ENCODE measurements at regions not wholly inside any gene's neighbourhood (a gene's known extent, or its start where the extent isn't known, plus 50 kb on each side); places are given as distances from the start of the nearest gene placed in this dataset.

DNA sequence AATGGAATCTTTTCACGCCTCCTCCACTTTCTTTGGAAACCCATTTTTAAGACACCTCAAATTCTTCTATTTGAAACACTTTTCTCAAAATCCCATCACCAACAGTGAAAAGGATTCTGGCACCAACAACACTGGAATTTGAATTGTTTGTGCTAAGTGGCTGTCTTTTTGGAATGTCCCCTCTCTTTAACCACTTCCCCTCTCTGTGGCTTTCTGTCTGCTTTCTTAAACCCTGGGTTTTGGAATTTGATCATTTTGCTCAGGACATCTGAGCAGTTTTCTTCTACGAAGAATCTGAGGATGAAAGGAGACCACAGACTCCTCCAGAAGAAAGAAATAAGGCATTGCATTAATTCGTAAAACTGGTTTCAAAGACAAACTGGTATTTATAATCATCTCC is 89.0 kb downstream of the MXRA5 start:
- Histone ChIP-seq H3K9me3 (ENCODE audit: control insufficient read depth in 4 of 4, insufficient read depth in 3 of 4, low read length in 3 of 4) (peaks cover 0 to 2% (median under 1%) of the 10 kb centered on the region in 4 donors), H3K4me1 (ENCODE audit: control insufficient read depth in 5 of 5, insufficient read depth in 5 of 5, low read length in 5 of 5) (no peaks in the 10 kb centered on the region), H3K4me3 (no peak overlapping the region), H3K9ac (ENCODE audit: insufficient read depth in 1 of 2, low read length in 2 of 2) (no peak overlapping the region), H3K27ac (ENCODE audit: low read depth in 1 of 2, low read length in 1 of 2) (no peak overlapping the region), H3K36me3 (ENCODE audit: control insufficient read depth in 4 of 4, insufficient read depth in 4 of 4, low read length in 4 of 4) (no peaks in the 10 kb centered on the region), H3K27me3 (ENCODE audit: control insufficient read depth in 3 of 3, insufficient read depth in 3 of 3, low read length in 2 of 3) (peaks cover 0 to 18% (median 0%) of the 10 kb centered on the region in 3 donors)
- TF ChIP-seq, protein P1, sequence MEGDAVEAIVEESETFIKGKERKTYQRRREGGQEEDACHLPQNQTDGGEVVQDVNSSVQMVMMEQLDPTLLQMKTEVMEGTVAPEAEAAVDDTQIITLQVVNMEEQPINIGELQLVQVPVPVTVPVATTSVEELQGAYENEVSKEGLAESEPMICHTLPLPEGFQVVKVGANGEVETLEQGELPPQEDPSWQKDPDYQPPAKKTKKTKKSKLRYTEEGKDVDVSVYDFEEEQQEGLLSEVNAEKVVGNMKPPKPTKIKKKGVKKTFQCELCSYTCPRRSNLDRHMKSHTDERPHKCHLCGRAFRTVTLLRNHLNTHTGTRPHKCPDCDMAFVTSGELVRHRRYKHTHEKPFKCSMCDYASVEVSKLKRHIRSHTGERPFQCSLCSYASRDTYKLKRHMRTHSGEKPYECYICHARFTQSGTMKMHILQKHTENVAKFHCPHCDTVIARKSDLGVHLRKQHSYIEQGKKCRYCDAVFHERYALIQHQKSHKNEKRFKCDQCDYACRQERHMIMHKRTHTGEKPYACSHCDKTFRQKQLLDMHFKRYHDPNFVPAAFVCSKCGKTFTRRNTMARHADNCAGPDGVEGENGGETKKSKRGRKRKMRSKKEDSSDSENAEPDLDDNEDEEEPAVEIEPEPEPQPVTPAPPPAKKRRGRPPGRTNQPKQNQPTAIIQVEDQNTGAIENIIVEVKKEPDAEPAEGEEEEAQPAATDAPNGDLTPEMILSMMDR (IDR thresholded peaks at IDR 0.05; ENCODE audit: control extremely low read depth, extremely low read depth) = no peak
- 75 to 80% methylated on average over 3 of the region's 3 CpGs for WGBS, 2 donors
- ATAC-seq (ENCODE audit: insufficient read depth, low FRiP score) (no peak), DNase-seq (no peak)

DNA sequence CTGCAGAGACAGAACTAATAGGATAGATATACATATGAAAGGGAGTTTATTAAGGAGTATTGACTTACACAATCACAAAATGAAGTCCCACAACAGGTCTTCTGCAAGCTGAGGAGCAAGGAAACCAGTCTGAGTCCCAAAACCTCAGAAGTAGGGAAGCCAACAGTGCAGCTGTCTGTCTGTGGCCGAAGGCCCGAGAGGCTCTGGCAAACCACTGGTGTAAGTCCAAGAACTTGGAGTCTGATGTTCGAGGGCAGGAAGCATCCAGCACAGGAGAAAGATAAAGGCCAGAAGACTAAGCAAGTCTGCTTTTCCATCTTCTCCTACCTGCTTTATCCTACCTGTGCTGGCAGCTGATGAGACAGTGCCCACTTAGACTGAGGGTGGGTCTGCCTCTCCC is 89.6 kb downstream of the MXRA5 start:
- Histone ChIP-seq H3K9ac (ENCODE audit: insufficient read depth in 1 of 2, low read length in 2 of 2) (no peak overlapping the region), H3K36me3 (ENCODE audit: control insufficient read depth in 4 of 4, insufficient read depth in 4 of 4, low read length in 4 of 4) (no peaks in the 10 kb centered on the region), H3K4me3 (no peak overlapping the region), H3K4me1 (ENCODE audit: control insufficient read depth in 5 of 5, insufficient read depth in 5 of 5, low read length in 5 of 5) (no peaks in the 10 kb centered on the region), H3K27me3 (ENCODE audit: control insufficient read depth in 3 of 3, insufficient read depth in 3 of 3, low read length in 2 of 3) (peaks cover 0 to 18% (median 0%) of the 10 kb centered on the region in 3 donors), H3K27ac (ENCODE audit: low read depth in 1 of 2, low read length in 1 of 2) (no peak overlapping the region), H3K9me3 (ENCODE audit: control insufficient read depth in 4 of 4, insufficient read depth in 3 of 4, low read length in 3 of 4) (peaks cover 0 to 2% (median under 1%) of the 10 kb centered on the region in 4 donors)
- ATAC-seq (ENCODE audit: insufficient read depth, low FRiP score) (no peak), DNase-seq (no peak)
- TF ChIP-seq, protein P1 (IDR thresholded peaks at IDR 0.05; ENCODE audit: control extremely low read depth, extremely low read depth) = no peak
- 79 to 93% methylated on average over 3 of the region's 3 CpGs for WGBS, 2 donors

DNA sequence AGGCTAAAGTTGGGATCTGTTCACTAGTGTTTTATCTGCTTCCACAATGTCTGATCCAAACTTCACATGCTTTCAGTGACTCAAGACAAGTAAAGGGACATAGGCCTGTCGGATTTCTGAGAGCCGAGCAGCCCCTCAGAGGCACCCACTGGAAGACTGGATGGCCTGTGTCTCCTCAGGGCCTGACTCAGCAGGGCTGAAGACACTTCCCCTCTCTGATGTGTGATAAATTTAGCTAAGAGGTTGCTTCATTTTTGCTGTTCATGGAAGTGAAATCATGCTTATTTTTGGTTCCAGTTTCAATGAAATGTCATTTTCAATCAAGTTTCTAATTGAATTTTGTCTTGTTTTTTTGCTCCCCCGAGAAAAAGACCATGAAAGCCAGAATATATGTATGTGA is 93.7 kb downstream of the MXRA5 start:
- DNase-seq (no peak), ATAC-seq (ENCODE audit: insufficient read depth, low FRiP score) (peak; percentile 53)
- no peaks in the 10 kb centered on the region for H3K36me3 ChIP-seq (ENCODE audit: control insufficient read depth in 4 of 4, insufficient read depth in 4 of 4, low read length in 4 of 4)
- H3K9me3 ChIP-seq (ENCODE audit: control insufficient read depth in 4 of 4, insufficient read depth in 3 of 4, low read length in 3 of 4) = no peaks in the 10 kb centered on the region
- no peak overlapping the region for H3K4me3 ChIP-seq
- H3K9ac ChIP-seq (ENCODE audit: insufficient read depth in 1 of 2, low read length in 2 of 2) = no peak overlapping the region
- TF ChIP-seq, protein P1 (IDR thresholded peaks at IDR 0.05; ENCODE audit: control extremely low read depth, extremely low read depth) = no peak
- peak overlapping the region in 1 of 2 donors; percentile 45 for H3K27ac ChIP-seq (ENCODE audit: low read depth in 1 of 2, low read length in 1 of 2)
- H3K27me3 ChIP-seq (ENCODE audit: control insufficient read depth in 3 of 3, insufficient read depth in 3 of 3, low read length in 2 of 3) = peaks cover 0 to 13% (median 0%) of the 10 kb centered on the region in 3 donors
- no peaks in the 10 kb centered on the region for H3K4me1 ChIP-seq (ENCODE audit: control insufficient read depth in 5 of 5, insufficient read depth in 5 of 5, low read length in 5 of 5)
- 64 to 78% methylated on average over 3 of the region's 3 CpGs for WGBS, 2 donors

DNA sequence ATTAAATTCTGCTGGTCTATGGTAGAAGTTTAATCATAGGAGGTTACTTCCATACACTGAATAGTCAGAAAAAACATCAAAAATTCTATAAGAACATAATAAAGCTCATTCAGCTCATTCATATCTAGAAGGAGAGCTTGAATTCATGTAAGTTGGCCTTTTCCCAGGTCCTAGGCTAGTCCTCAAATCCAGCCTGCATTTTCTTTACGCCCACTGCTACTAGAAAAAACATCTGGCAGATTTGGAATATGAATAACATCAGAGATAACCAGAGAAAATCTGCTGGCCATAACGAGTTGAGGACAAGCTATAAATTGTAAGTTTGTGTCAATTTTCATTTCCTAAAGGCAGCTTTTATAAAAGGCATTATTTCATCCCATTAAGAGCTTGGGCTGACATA is 95.5 kb downstream of the MXRA5 start:
- no peak for DNase-seq
- 65 to 67% methylated on average over 2 of the region's 2 CpGs for WGBS, 2 donors
- Histone ChIP-seq H3K4me3 (no peak overlapping the region), H3K9me3 (ENCODE audit: control insufficient read depth in 4 of 4, insufficient read depth in 3 of 4, low read length in 3 of 4) (no peaks in the 10 kb centered on the region), H3K36me3 (ENCODE audit: control insufficient read depth in 4 of 4, insufficient read depth in 4 of 4, low read length in 4 of 4) (no peaks in the 10 kb centered on the region), H3K9ac (ENCODE audit: insufficient read depth in 1 of 2, low read length in 2 of 2) (no peak overlapping the region), H3K4me1 (ENCODE audit: control insufficient read depth in 5 of 5, insufficient read depth in 5 of 5, low read length in 5 of 5) (no peaks in the 10 kb centered on the region), H3K27ac (ENCODE audit: low read depth in 1 of 2, low read length in 1 of 2) (no peak overlapping the region), H3K27me3 (ENCODE audit: control insufficient read depth in 3 of 3, insufficient read depth in 3 of 3, low read length in 2 of 3) (peaks cover 0 to 24% (median 0%) of the 10 kb centered on the region in 3 donors)
- ATAC-seq (ENCODE audit: insufficient read depth, low FRiP score) = no peak
- TF ChIP-seq, protein P1 (IDR thresholded peaks at IDR 0.05; ENCODE audit: control extremely low read depth, extremely low read depth) = no peak

Data from lung (tissue), 11 donors.